ENCODE measurements at regions not wholly inside any gene's neighbourhood (a gene's known extent, or its start where the extent isn't known, plus 50 kb on each side); places are given as distances from the start of the nearest gene placed in this dataset.

DNA sequence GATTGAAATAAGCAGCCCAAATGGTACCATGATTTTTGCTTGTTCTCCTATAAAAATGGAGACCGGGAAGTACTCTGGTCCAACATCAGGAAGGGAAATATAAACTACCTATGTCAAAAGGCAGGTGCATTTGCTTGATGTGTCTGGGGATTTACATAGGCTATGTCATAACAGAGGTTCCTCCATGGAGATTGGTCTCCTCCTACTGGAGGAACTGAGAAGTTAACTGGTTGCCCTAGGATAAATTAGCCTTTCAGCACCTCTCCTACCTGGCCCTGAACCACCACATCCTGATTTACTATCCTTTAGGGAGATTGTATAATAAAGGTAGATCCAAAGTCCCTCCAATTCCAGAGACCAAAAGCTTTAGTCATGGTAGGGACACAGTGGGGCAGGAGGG is 1109.3 kb upstream of the B3GALT2 start:
- no peak overlapping the region for H2AFZ ChIP-seq
- H3K4me1 ChIP-seq (ENCODE audit: insufficient read depth), result no peaks in the 10 kb centered on the region
- no peaks in the 10 kb centered on the region for H3K9me2 ChIP-seq (replicated peaks; ENCODE audit: insufficient read depth)
- WGBS (ENCODE audit: low lambda C conversion rate, missing lambda C conversion rate), result 40% methylated on average over 1 of the region's 1 CpG
- H4K20me1 ChIP-seq (ENCODE audit: insufficient read depth, poor library complexity, severe bottlenecking), result no peaks in the 10 kb centered on the region
- no peak overlapping the region for H3K27ac ChIP-seq
- H3K36me3 ChIP-seq (replicated peaks; ENCODE audit: insufficient read depth, low read depth), result no peaks in the 10 kb centered on the region
- H3K4me3 ChIP-seq, result no peak overlapping the region
- no peak overlapping the region for H3K4me2 ChIP-seq
- H3K79me2 ChIP-seq, result no peaks in the 10 kb centered on the region
- no peaks in the 10 kb centered on the region for H3K9me3 ChIP-seq (ENCODE audit: low read depth)
- DNase-seq (ENCODE audit: low spot score), result peak; percentile 70
- no peaks in the 10 kb centered on the region for H3K27me3 ChIP-seq
- no peak for TF ChIP-seq EZH2 (IDR thresholded peaks at IDR 0.05; ENCODE audit: borderline replicate concordance)
- TF ChIP-seq, protein P1, sequence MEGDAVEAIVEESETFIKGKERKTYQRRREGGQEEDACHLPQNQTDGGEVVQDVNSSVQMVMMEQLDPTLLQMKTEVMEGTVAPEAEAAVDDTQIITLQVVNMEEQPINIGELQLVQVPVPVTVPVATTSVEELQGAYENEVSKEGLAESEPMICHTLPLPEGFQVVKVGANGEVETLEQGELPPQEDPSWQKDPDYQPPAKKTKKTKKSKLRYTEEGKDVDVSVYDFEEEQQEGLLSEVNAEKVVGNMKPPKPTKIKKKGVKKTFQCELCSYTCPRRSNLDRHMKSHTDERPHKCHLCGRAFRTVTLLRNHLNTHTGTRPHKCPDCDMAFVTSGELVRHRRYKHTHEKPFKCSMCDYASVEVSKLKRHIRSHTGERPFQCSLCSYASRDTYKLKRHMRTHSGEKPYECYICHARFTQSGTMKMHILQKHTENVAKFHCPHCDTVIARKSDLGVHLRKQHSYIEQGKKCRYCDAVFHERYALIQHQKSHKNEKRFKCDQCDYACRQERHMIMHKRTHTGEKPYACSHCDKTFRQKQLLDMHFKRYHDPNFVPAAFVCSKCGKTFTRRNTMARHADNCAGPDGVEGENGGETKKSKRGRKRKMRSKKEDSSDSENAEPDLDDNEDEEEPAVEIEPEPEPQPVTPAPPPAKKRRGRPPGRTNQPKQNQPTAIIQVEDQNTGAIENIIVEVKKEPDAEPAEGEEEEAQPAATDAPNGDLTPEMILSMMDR (IDR thresholded peaks at IDR 0.05; ENCODE audit: poor library complexity), result peak; percentile 58

DNA sequence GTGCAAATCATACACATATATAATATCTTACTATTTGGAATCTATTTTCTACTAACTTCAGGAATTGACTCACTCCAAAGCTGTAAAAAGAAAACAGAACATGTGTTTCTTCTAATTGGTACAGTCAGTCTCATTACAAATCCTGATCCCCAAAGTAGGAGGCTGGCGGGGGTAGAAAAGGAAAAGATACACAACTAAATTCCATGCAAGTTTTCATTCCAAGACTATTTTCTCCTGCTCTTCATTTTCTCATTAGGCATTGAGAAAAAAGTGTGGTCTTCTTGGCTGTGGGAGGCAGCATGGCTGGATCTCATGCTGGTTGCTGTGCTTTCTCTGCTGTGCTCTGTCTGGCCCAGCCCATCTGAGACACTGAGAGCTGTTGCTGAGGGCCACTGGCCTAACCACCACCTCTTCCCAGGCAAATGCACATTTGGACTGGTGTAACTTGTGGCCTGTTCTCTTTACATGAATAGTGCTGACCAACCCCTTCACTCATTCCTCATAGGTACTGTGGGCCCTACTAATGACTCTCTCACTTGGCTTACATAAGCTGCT is 1107.5 kb upstream of the B3GALT2 start:
- Histone ChIP-seq H4K20me1 (ENCODE audit: insufficient read depth, poor library complexity, severe bottlenecking) (no peaks in the 10 kb centered on the region), H3K27ac (no peak overlapping the region), H3K4me3 (no peak overlapping the region), H3K4me2 (no peak overlapping the region), H2AFZ (no peak overlapping the region), H3K36me3 (replicated peaks; ENCODE audit: insufficient read depth, low read depth) (no peaks in the 10 kb centered on the region), H3K9me3 (ENCODE audit: low read depth) (no peaks in the 10 kb centered on the region), H3K27me3 (no peaks in the 10 kb centered on the region), H3K79me2 (no peaks in the 10 kb centered on the region), H3K4me1 (ENCODE audit: insufficient read depth) (no peaks in the 10 kb centered on the region), H3K9me2 (replicated peaks; ENCODE audit: insufficient read depth) (no peaks in the 10 kb centered on the region)
- no peak for DNase-seq (ENCODE audit: low spot score)
- TF ChIP-seq EZH2phosphoT487 (IDR thresholded peaks at IDR 0.05; ENCODE audit: low read depth, severe bottlenecking, unreplicated experiment) (no peak), EZH2 (IDR thresholded peaks at IDR 0.05; ENCODE audit: borderline replicate concordance) (no peak)
- TF ChIP-seq, protein P1 (IDR thresholded peaks at IDR 0.05; ENCODE audit: poor library complexity), result no peak
- 100% methylated on average over 1 of the region's 1 CpG for WGBS (ENCODE audit: low lambda C conversion rate, missing lambda C conversion rate)

DNA sequence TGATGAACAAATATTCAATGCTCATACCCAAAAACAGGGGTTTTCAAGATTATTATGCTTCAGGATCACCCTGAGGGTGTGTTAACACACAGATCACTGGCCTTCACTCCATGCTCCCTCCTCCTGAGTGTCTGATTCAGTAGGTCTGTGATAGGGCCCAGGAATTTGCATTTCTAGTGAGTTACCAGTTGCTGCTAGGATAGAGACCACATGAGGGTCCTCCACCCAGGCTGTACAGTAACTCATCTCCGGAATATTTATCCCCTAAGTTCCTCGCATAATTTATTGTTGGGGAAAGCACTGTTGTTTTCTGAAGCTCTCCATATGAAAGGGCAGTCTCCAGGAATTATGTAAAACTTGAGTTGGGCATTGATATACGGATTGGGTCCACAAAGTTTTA is 1106.6 kb upstream of the B3GALT2 start:
- no peak overlapping the region for H2AFZ ChIP-seq
- H3K36me3 ChIP-seq (replicated peaks; ENCODE audit: insufficient read depth, low read depth), result no peaks in the 10 kb centered on the region
- H4K20me1 ChIP-seq (ENCODE audit: insufficient read depth, poor library complexity, severe bottlenecking), result no peaks in the 10 kb centered on the region
- H3K4me2 ChIP-seq, result no peak overlapping the region
- H3K27me3 ChIP-seq, result no peaks in the 10 kb centered on the region
- H3K4me1 ChIP-seq (ENCODE audit: insufficient read depth), result no peaks in the 10 kb centered on the region
- no peak overlapping the region for H3K4me3 ChIP-seq
- WGBS (ENCODE audit: low lambda C conversion rate, missing lambda C conversion rate), result 80% methylated on average over 3 of the region's 3 CpGs
- H3K27ac ChIP-seq, result no peak overlapping the region
- H3K9me3 ChIP-seq (ENCODE audit: low read depth), result no peaks in the 10 kb centered on the region
- no peaks in the 10 kb centered on the region for H3K79me2 ChIP-seq
- no peaks in the 10 kb centered on the region for H3K9me2 ChIP-seq (replicated peaks; ENCODE audit: insufficient read depth)
- DNase-seq (ENCODE audit: low spot score), result no peak
- TF ChIP-seq EZH2phosphoT487 (IDR thresholded peaks at IDR 0.05; ENCODE audit: low read depth, severe bottlenecking, unreplicated experiment), result no peak
- TF ChIP-seq, protein P1 (IDR thresholded peaks at IDR 0.05; ENCODE audit: poor library complexity), result no peak
- no peak for TF ChIP-seq EZH2 (IDR thresholded peaks at IDR 0.05; ENCODE audit: borderline replicate concordance)
